ENCODE measurements at regions not wholly inside any gene's neighbourhood (a gene's known extent, or its start where the extent isn't known, plus 50 kb on each side); places are given as distances from the start of the nearest gene placed in this dataset.

DNA sequence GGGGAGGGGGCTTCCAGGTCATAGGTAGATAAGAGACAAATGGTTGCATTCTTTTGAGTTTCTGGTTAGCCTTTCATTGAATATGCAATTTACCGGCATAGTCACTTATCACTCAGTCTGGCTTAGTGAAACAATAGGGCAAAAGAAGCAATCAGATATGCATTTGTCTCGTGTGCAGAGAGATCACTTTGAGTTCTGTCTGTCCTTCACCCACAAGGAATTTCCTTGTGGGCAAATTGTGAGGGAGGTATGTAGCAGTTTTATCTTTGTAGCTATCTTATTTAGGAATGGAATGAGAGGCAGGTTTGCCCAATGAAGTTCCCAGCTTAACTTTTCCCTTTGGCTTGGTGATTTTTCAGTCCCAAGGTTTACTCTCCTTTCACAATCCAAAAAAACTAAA, 116.1 kb downstream of the TUSC1 start:
- H2BK5ac ChIP-seq (ENCODE audit: low read depth, low read length, poor library complexity, severe bottlenecking), result no peak overlapping the region
- DNase-seq, result no peak
- no peak overlapping the region for H2BK120ac ChIP-seq (ENCODE audit: low read depth, low read length)
- no peak overlapping the region for H2BK20ac ChIP-seq (ENCODE audit: low read depth, low read length)
- no peak overlapping the region for H2BK15ac ChIP-seq (ENCODE audit: low read depth, low read length)
- dilution Hi-C loops (cut with HindIII; ENCODE audit: low sequenced_read_pairs, unreplicated experiment), result no loop called here
- H2AK9ac ChIP-seq (replicated peaks; ENCODE audit: low read depth, low read length, poor library complexity), result no peak overlapping the region
- no peak overlapping the region for H3K4me3 ChIP-seq (ENCODE audit: insufficient read depth, low read depth, low read length)
- no peak overlapping the region for H3K9ac ChIP-seq (ENCODE audit: low read depth, low read length)
- ChIA-PET POLR2A (ENCODE audit: unreplicated experiment) (no interaction called here), CTCF (no interaction called here)
- H3K27ac ChIP-seq (ENCODE audit: insufficient read depth, low read length), result no peak overlapping the region
- no peak overlapping the region for H2AK5ac ChIP-seq (ENCODE audit: low read depth, low read length)
- BruUV-seq (replicated peaks), result no TSS peak
- H3K14ac ChIP-seq (replicated peaks; ENCODE audit: low read depth, low read length), result no peak overlapping the region
- no peaks in the 10 kb centered on the region for H3K9me1 ChIP-seq (ENCODE audit: insufficient read depth, low read length)
- H4K91ac ChIP-seq (ENCODE audit: insufficient read depth, low read depth, low read length), result no peak overlapping the region
- H3K18ac ChIP-seq (ENCODE audit: low read depth, low read length), result no peak overlapping the region
- H3K9me3 ChIP-seq (ENCODE audit: control insufficient read depth, insufficient read depth, low read length), result no peaks in the 10 kb centered on the region
- no CpG with 5 or more reads among the region's 2 CpGs for WGBS, 2 experiments (ENCODE audit: extremely low coverage in 2 of 2, insufficient read length in 1 of 2)
- no peaks in the 10 kb centered on the region for H4K20me1 ChIP-seq (ENCODE audit: insufficient read depth, low read length)
- no peaks in the 10 kb centered on the region for H3K4me1 ChIP-seq (ENCODE audit: control insufficient read depth, insufficient read depth, low read length)
- H3K4ac ChIP-seq (ENCODE audit: low read depth, low read length), result no peak overlapping the region
- H3K23ac ChIP-seq (ENCODE audit: low read depth, low read length), result no peak overlapping the region
- H3K56ac ChIP-seq (ENCODE audit: extremely low read depth, insufficient read depth, low read length), result no peak overlapping the region
- no peak overlapping the region for H4K8ac ChIP-seq (ENCODE audit: low read depth in 2 of 2, low read length in 2 of 2)
- no peak overlapping the region for H3K4me2 ChIP-seq (ENCODE audit: low read depth, low read length)
- H3K79me1 ChIP-seq (ENCODE audit: low read depth in 1 of 2, low read length in 2 of 2), result no peaks in the 10 kb centered on the region
- H3K27me3 ChIP-seq (ENCODE audit: control insufficient read depth, insufficient read depth, low read length), result no peaks in the 10 kb centered on the region
- in situ Hi-C loops (cut with MboI; ENCODE audit: low sequenced_read_pairs), result no loop called here
- intact Hi-C loops (cut with micrococcal nuclease), result no loop called here
- no peak overlapping the region for H4K5ac ChIP-seq (ENCODE audit: low read depth, low read length)
- ATAC-seq (ENCODE audit: low read depth), result no peak
- H3K36me3 ChIP-seq (ENCODE audit: control insufficient read depth, insufficient read depth, low read length), result no peaks in the 10 kb centered on the region
- TF ChIP-seq MAZ (IDR thresholded peaks at IDR 0.05; ENCODE audit: borderline replicate concordance, low read depth, low read length) (no peak), FOS (IDR thresholded peaks at IDR 0.05; ENCODE audit: low read depth, low read length) (no peak), POLR2A (IDR thresholded peaks at IDR 0.05; ENCODE audit: low read depth, low read length) (no peak), CEBPB (IDR thresholded peaks at IDR 0.05; ENCODE audit: low read depth, low read length) (no peak), RCOR1 (IDR thresholded peaks at IDR 0.05; ENCODE audit: insufficient replicate concordance, low read length) (no peak), CHD1 (IDR thresholded peaks at IDR 0.05; ENCODE audit: low read depth, low read length) (no peak), BHLHE40 (IDR thresholded peaks at IDR 0.05; ENCODE audit: low read depth, low read length) (no peak), RFX5 (IDR thresholded peaks at IDR 0.05; ENCODE audit: low read depth, low read length) (no peak), NFE2L2 (IDR thresholded peaks at IDR 0.05; ENCODE audit: low read depth, low read length) (no peak), MAFK (IDR thresholded peaks at IDR 0.05; ENCODE audit: low read depth, low read length) (no peak), SMC3 (IDR thresholded peaks at IDR 0.05; ENCODE audit: low read depth, low read length) (no peak), MXI1 (IDR thresholded peaks at IDR 0.05; ENCODE audit: borderline replicate concordance, low read depth, low read length) (no peak), RAD21 (IDR thresholded peaks at IDR 0.05; ENCODE audit: low read length) (no peak)
- TF ChIP-seq, protein P1, sequence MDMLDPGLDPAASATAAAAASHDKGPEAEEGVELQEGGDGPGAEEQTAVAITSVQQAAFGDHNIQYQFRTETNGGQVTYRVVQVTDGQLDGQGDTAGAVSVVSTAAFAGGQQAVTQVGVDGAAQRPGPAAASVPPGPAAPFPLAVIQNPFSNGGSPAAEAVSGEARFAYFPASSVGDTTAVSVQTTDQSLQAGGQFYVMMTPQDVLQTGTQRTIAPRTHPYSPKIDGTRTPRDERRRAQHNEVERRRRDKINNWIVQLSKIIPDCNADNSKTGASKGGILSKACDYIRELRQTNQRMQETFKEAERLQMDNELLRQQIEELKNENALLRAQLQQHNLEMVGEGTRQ (IDR thresholded peaks at IDR 0.05; ENCODE audit: low read depth, low read length), result no peak
- TF ChIP-seq, protein P2, sequence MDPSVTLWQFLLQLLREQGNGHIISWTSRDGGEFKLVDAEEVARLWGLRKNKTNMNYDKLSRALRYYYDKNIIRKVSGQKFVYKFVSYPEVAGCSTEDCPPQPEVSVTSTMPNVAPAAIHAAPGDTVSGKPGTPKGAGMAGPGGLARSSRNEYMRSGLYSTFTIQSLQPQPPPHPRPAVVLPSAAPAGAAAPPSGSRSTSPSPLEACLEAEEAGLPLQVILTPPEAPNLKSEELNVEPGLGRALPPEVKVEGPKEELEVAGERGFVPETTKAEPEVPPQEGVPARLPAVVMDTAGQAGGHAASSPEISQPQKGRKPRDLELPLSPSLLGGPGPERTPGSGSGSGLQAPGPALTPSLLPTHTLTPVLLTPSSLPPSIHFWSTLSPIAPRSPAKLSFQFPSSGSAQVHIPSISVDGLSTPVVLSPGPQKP (IDR thresholded peaks at IDR 0.05; ENCODE audit: borderline replicate concordance, low read depth, low read length), result no peak
- TF ChIP-seq, protein P3, sequence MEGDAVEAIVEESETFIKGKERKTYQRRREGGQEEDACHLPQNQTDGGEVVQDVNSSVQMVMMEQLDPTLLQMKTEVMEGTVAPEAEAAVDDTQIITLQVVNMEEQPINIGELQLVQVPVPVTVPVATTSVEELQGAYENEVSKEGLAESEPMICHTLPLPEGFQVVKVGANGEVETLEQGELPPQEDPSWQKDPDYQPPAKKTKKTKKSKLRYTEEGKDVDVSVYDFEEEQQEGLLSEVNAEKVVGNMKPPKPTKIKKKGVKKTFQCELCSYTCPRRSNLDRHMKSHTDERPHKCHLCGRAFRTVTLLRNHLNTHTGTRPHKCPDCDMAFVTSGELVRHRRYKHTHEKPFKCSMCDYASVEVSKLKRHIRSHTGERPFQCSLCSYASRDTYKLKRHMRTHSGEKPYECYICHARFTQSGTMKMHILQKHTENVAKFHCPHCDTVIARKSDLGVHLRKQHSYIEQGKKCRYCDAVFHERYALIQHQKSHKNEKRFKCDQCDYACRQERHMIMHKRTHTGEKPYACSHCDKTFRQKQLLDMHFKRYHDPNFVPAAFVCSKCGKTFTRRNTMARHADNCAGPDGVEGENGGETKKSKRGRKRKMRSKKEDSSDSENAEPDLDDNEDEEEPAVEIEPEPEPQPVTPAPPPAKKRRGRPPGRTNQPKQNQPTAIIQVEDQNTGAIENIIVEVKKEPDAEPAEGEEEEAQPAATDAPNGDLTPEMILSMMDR (conservative IDR thresholded peaks at IDR 0.05; ENCODE audit: low read depth, low read length), result no peak
- no peak overlapping the region for H2AFZ ChIP-seq (replicated peaks; ENCODE audit: low read length, poor library complexity)

Data from IMR-90 (cell line).